ENCODE measurements at regions not wholly inside any gene's neighbourhood (a gene's known extent, or its start where the extent isn't known, plus 50 kb on each side); places are given as distances from the start of the nearest gene placed in this dataset.

GRCh38 chr4:111494471-111494870 is 650.8 kb upstream of the FAM241A start (continued):
- no peak for TF ChIP-seq HDAC6 (IDR thresholded peaks at IDR 0.05; ENCODE audit: low read depth, low read length)
- no peak for TF ChIP-seq ZNF274 (IDR thresholded peaks at IDR 0.05; ENCODE audit: borderline replicate concordance, extremely low read depth, low read length)
- TF ChIP-seq CTCF (IDR thresholded peaks at IDR 0.05; ENCODE audit: control extremely low read depth in 1 of 3, insufficient read depth in 1 of 3, low read depth in 1 of 3, low read length in 3 of 3): no peak
